GM18870 (cell line): ENCODE measurements at regions not wholly inside any gene's neighbourhood (a gene's known extent, or its start where the extent isn't known, plus 50 kb on each side); places are given as distances from the start of the nearest gene placed in this dataset.

ENCODE experiments used
- ATAC-seq: cut with Tn5 transposase; IDR thresholded peaks from one replicate; pipeline ENCODE4 v1.9.1; 2021; ENCODE audit warnings: moderate library complexity; ENCODE audit not compliant: unreplicated experiment

GRCh38 chr3:66133050-66133757, 87.6 kb upstream of the SLC25A26 start:
- no peak for ATAC-seq

GRCh38 chr3:66128623-66129022, 89.9 kb upstream of the MAGI1 start:
- no peak for ATAC-seq

- no peak for ATAC-seq
Observed at GRCh38 chr3:66121318-66121717, 82.6 kb upstream of the MAGI1 start.

GRCh38 chr3:66115858-66116654, 77.3 kb upstream of the MAGI1 start:
- ATAC-seq = no peak

- no peak for ATAC-seq
Observed at GRCh38 chr3:66113542-66113941, 74.8 kb upstream of the MAGI1 start.

GRCh38 chr3:66110840-66111239, 72.1 kb upstream of the MAGI1 start:
- ATAC-seq = no peak

- no peak for ATAC-seq
Observed at GRCh38 chr3:66107855-66108254, 69.1 kb upstream of the MAGI1 start.

GRCh38 chr3:66106788-66107187, 68.1 kb upstream of the MAGI1 start:
- ATAC-seq = peak; percentile 60

GRCh38 chr3:66104535-66104934, 65.8 kb upstream of the MAGI1 start:
- no peak for ATAC-seq

- ATAC-seq = no peak
Observed at GRCh38 chr3:66103729-66104128, 65.0 kb upstream of the MAGI1 start.

- ATAC-seq = no peak
Observed at GRCh38 chr3:66101901-66102300, 63.2 kb upstream of the MAGI1 start.

- ATAC-seq = no peak
Observed at GRCh38 chr3:66099541-66100065, 60.9 kb upstream of the MAGI1 start.

GRCh38 chr3:66098436-66098835, 59.7 kb upstream of the MAGI1 start:
- no peak for ATAC-seq

- no peak for ATAC-seq
Observed at GRCh38 chr3:66097647-66098046, 58.9 kb upstream of the MAGI1 start.

GRCh38 chr3:66095295-66096001, 56.7 kb upstream of the MAGI1 start:
- no peak for ATAC-seq

GRCh38 chr3:66093981-66094380, 55.3 kb upstream of the MAGI1 start:
- peak; percentile 43 for ATAC-seq

GRCh38 chr3:66092175-66092995, 53.7 kb upstream of the MAGI1 start:
- ATAC-seq = no peak
